HG03469 (cell line): ENCODE measurements at regions not wholly inside any gene's neighbourhood (a gene's known extent, or its start where the extent isn't known, plus 50 kb on each side); places are given as distances from the start of the nearest gene placed in this dataset.

Experiments
- ATAC-seq: cut with Tn5 transposase; IDR thresholded peaks from one replicate; pipeline ENCODE4 v1.9.1; 2021; ENCODE audit warnings: mild to moderate bottlenecking, moderate library complexity, moderate number of reproducible peaks; ENCODE audit not compliant: unreplicated experiment

GRCh38 chr17:71107136-71107535 is 937.8 kb downstream of the KCNJ2 start:
- no peak for ATAC-seq

- ATAC-seq: no peak
Observed at GRCh38 chr17:71109697-71110096, 940.4 kb downstream of the KCNJ2 start.

GRCh38 chr17:71110326-71110725 is 941.0 kb downstream of the KCNJ2 start:
- ATAC-seq: no peak

- no peak for ATAC-seq
Observed at GRCh38 chr17:71111460-71111859, 942.1 kb downstream of the KCNJ2 start.

- no peak for ATAC-seq
Observed at GRCh38 chr17:71111934-71112333, 942.6 kb downstream of the KCNJ2 start.

- no peak for ATAC-seq
Observed at GRCh38 chr17:71113347-71113746, 944.0 kb downstream of the KCNJ2 start.

- ATAC-seq: no peak
Observed at GRCh38 chr17:71114911-71115668, 945.8 kb downstream of the KCNJ2 start.

- no peak for ATAC-seq
Observed at GRCh38 chr17:71115669-71115972, 946.3 kb downstream of the KCNJ2 start.

- ATAC-seq: no peak
Observed at GRCh38 chr17:71117466-71117865, 948.1 kb downstream of the KCNJ2 start.

- no peak for ATAC-seq
Observed at GRCh38 chr17:71118039-71118438, 948.7 kb downstream of the KCNJ2 start.

- no peak for ATAC-seq
Observed at GRCh38 chr17:71127416-71127815, 958.1 kb downstream of the KCNJ2 start.

- ATAC-seq: no peak
Observed at GRCh38 chr17:71142333-71142732, 973.0 kb downstream of the KCNJ2 start.

GRCh38 chr17:71145486-71145885 is 975.3 kb upstream of the SOX9 start:
- ATAC-seq: no peak

GRCh38 chr17:71147906-71148305 is 972.9 kb upstream of the SOX9 start:
- no peak for ATAC-seq

GRCh38 chr17:71149607-71150006 is 971.2 kb upstream of the SOX9 start:
- ATAC-seq: no peak

- ATAC-seq: no peak
Observed at GRCh38 chr17:71157297-71157696, 963.5 kb upstream of the SOX9 start.

- no peak for ATAC-seq
Observed at GRCh38 chr17:71158437-71158836, 962.4 kb upstream of the SOX9 start.

- ATAC-seq: no peak
Observed at GRCh38 chr17:71163121-71163812, 957.6 kb upstream of the SOX9 start.

GRCh38 chr17:71163813-71164122 is 957.1 kb upstream of the SOX9 start:
- ATAC-seq: no peak

- ATAC-seq: no peak
Observed at GRCh38 chr17:71164561-71164960, 956.3 kb upstream of the SOX9 start.

GRCh38 chr17:71166311-71166710 is 954.5 kb upstream of the SOX9 start:
- no peak for ATAC-seq

GRCh38 chr17:71168053-71168741 is 952.6 kb upstream of the SOX9 start:
- ATAC-seq: no peak
